RPMI7951 (cell line): ENCODE measurements at regions not wholly inside any gene's neighbourhood (a gene's known extent, or its start where the extent isn't known, plus 50 kb on each side); places are given as distances from the start of the nearest gene placed in this dataset.
"Not testable (repeated sequence)": the region's sequence is repeated elsewhere in the genome, so short reads cannot be mapped to it uniquely, and the experiment has no call there.

Experiments used
- DNase-seq: peaks from one replicate; pipeline ENCODE4 v3.0.0-alpha.2; 2012; ENCODE audit warnings: low read depth

DNA sequence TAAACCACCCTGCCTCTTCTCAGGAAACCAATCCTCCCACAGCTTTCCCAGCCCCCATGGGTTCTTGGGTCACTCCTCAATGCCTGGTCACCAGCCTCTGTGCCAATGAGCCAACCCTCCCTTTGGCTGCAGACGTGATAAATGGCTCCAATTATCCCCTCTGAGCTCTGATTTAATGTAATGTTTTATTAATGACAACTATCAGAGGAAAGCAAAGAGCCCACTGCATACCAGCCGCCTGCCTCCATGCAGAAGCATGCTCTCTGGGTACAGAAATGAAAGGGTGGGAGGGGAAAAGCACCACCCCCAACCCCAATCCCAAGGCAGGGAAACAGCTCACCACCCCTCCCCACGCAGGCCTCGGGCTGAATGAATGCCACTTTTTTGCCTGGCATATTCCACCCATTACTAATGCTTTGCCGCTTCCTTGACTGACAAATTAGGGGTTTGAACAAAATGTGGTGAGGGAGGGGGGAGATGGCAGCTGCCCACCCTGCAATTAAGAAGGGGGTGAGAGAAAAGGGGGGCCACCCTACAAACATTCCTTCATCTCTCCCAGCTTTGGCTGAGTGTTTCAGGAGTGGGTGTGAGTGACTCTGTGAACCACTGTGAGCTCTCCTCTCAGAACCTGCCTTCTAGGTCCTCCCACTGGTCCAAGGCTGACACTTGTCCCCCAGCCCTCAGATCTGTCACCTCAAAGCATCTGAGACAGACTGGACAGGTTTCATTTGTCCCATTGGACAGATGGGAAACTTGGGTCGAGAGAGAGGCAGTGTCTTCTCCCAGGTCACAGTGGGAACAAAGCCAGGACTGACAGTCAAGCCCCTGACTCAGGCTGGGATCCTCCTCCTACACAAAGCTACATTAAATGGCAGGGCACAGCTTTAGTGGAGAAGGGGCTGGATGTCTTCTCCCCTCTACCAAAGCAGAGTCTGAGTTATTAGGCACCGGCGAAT is 161.5 kb downstream of the TMEM132E start:
- no peak for DNase-seq

DNA sequence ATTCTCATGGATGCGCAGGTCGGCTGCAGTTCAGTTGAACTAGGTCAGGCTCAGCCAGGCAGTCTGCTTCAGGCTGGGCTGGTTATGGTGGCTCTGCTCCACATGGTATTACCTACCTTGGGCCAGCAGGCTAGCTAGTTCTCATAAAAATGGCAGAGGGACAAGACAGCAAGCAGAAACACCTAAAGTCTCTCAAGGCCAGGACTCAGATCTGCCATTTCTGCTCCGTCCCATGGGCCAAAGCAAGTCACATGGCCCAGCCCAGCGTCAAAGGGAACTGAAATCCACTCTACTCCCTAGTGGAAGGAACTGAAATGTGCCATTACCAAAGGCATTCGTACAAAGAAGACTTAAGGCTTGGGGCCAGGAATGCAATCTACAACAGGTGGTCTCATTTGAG is 160.0 kb downstream of the TMEM132E start:
- no peak for DNase-seq

DNA sequence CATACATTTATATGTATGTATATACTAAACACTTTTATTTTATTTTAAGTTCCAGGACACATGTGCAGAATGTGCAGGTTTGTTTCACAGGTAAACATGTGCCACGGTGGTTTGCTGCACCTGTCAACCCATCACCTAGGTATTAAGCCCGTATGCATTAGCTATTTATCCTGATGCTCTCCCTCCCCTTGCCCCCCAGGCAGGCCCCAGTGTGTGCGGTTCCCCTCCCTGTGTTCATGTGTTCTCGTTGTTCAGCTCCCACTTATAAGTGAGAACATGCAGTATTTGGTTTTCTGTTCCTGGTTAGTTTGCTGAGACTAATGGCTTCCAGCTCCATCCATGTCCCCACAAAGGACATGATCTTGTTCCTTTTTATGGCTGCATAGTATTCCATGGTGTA is 158.3 kb downstream of the TMEM132E start:
- not testable (repeated sequence) for DNase-seq

DNA sequence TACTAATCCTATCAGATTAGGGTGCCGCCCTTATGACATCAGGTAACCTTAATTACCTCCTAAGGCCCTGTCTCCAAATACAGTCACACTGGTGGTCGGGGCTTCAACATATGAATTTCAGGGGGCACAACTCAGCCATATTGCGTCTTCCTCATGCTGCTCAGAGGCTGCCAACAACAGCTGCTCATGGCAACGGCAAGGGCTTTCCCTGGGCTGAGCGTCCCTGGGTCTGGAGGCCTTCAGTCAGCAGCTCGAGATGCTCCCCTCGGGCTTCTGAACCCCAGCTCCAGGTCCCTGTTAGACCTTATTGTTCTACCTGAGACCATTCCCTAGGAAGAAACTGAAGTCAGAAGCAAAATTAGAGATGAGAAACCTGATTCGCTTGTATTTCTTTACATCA is 157.2 kb downstream of the TMEM132E start:
- no peak for DNase-seq

DNA sequence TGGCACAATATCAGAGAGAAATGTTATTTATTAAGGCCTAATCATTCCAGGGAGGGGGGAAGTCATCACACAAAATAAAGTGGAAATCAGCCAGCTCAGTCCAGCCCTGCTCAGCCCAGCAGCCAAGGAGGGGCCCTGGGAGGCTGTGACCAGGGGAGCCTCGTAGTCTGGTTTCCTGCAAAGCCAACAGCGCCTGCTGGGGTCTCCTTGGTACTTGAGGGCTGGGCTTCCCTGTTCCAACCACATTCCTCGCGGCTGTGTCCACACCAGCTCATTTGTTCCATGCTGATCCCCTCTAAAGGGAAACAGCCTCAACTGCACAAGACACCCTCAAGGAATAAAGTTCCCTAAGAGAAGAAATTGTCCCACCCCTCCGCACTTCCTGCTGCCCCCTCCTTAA is 154.0 kb downstream of the TMEM132E start:
- DNase-seq: no peak

DNA sequence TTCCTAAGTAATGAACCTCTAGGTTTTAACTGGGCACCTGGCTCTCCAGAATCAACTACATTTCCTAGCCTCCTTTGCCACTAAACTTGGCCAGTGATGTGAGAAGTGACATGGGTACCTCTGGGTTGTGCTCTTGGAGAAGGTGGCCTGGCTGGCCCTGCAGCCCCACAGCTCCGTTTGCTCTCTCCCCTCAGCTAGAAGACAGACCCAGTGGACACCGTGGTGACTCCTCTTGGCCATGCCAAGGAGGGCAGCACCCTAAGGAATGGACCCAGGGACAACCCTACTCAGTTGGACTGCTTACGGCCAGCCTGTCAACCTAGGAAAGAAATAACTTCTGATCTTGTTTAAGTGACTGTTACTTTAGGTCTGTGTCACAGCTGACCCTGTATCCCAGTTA is 151.4 kb downstream of the TMEM132E start:
- DNase-seq: no peak

DNA sequence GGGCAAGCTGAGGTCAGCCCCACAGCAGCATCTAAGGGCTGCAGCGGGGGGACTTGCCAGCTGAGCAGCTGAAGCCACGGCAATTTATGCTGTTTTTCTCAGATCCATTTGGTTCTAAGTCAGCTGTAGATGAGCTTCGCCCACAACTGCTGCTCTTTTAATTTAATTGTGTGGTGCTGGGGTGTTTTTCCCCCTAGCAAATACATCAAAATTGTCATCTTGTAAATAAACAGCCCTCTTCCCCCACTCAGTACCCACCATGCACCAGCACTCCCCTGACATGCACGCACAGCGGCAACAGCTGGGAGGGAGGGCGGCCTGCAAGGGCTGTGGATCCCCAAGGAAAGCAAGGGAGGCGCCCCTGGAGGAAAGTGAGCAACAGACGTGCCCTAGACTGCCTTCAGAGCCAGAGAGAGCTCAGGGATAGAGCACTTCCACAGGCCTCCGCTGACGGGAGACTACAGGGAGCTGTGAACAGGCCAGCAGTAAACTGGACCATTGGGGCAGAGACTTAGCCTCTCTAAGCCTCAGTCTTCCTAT is 149.5 kb downstream of the TMEM132E start:
- no peak for DNase-seq

DNA sequence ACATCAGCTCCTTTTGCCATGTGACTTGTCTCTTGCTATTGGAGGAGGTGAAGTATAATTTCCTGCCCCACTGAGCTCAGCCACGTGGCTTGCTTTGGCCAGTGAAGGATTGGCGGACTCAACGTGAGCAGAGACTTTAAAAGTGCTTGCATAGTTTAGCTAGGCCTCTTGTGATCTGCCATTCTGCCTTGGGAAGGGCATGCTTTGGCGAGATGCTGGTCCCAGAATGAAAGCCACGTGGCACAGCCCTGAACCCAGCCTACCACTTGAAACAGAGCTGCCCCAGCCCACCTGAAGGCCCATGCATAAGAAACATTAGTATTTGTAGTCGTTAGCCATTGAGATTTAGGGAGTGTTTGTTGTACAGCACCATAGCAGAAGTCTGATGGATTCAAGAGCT is 148.2 kb downstream of the TMEM132E start:
- DNase-seq: no peak

DNA sequence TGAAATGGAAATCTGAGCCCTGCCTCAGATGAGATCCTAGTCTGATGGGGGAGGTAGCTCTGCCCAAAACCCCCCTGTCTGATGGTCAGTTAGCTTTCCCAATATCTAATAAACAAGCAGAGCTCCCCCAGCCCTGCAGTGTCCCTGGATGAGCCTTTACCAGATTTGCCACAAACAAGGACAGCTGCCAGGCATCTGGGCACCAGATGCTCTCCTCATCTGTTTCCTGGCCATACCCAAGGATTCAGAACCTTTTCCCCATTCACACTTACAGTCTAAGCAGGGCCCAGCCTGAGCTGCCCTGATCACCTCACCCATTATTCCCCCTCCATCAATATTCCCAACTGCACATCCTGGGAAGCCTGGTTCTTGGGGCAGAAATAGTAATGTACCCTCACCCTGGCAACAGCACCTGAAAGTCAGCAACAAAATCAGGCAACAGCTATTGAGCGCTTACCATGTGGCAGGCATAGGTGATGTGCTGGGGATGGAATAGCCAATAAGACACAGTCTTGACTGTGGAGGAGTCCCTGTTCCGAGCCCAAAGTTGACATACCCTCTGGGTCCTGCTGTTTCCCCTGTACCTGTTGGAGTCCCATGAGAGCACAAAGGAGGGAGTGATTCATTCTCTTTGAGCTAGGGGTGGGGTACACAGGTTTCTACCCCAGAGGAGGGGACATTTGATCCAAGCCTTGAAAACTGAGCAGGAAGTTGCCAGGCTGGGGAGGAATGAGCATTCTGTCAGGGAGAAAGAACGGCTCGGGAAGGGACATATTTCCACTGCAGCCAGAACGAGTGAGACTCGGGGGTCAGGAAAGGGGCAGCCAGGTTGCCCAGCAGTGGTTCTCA is 147.4 kb downstream of the TMEM132E start:
- peak; percentile 57 for DNase-seq

DNA sequence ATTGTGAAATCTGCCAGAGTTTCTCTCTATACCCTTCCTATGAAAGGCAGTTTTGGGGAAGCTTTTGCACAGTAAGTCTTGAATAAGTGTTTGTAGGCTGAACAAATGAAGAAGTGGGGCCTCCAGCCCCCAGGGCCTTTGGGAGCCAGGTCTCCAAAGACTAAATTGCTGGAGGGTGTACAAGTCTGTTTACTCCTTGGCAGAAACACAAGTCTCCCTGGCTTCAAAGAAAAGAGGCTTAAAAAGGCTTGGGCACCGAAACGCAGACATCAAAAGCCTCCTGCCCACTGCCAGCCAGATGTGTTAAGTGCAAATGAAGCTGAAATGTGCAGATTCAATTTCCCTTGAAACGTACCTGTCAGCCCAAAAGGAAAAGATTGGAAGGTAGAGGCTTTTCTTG is 146.3 kb downstream of the TMEM132E start:
- peak; percentile 18 for DNase-seq

DNA sequence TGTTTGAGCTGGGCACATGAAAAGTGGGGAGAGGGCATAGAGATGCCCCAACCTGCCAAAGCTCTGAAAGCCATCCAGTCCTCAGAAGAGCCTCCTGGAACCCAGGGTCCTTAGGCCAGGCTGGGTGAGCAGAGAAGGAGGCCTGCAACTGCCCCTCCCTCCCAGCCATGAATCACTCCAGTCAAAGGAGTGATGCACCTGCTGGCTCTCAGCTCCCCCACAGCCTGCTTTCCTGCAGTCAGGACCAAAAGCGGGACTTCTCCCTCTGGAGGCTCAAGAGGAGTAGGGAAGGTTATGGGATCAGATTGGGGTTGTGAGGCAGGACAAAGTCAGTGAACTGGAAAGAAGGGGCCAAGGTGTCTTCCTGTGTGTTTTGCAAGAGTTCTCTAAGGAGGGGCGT is 145.6 kb downstream of the TMEM132E start:
- no peak for DNase-seq

DNA sequence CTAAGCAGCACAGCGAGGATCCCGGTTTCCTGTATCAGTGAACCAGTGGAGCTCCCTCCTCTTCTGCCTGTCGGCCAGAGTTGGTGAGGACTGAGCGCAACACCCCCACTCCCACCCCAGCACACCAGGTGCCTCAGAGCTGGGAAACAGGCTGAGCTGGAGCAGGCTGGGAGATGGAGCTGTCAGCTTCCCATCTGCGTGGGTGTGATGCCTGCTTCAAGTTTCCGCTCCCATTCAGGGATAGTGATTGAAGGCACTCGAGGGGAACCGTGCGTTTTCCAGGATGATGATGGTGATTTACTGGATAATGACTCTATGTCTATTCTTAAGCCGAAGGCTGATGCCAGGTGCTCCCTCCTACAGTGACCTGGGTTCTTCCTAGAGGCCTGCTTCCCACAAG is 144.5 kb downstream of the TMEM132E start:
- DNase-seq: no peak

DNA sequence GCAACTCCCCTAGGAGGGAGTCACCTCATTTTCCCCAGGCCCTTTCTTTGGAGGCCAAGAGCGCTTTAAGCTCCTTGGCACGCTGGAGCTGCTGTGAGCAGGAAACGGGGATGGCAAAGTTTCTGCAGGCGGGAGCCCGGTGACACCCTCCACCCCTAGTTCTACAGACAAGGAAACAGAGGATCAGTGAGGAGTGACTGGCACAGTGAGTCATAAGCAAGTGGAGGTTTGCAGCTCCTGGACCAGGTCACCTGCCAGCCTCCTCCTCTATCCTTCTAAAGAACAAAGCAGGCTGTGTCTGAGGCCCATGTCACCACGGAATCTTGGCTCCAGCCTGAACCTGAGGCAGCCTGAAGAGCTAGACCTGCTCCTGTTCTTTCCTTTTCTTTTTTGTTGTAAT is 141.9 kb downstream of the TMEM132E start:
- DNase-seq: no peak

DNA sequence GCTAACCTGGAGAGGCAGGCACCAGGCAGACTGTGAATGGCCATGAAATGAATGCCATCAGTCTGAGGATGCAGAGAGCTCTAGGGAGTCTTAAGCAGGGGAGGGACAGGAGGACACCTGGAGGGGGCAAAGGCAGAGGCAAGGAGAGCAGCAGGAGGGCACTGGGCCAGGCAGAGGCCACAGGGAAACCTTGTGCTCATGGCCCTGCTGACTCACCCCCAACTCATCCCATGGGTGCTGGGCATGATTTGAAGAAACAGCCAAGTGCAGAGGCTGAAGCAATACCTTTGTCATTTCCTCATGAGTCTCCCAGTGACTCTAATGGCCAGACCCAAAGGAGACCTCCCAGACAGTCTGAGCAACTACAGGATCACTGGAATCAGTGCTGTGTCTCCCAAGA is 141.4 kb downstream of the TMEM132E start:
- peak; percentile 55 for DNase-seq

DNA sequence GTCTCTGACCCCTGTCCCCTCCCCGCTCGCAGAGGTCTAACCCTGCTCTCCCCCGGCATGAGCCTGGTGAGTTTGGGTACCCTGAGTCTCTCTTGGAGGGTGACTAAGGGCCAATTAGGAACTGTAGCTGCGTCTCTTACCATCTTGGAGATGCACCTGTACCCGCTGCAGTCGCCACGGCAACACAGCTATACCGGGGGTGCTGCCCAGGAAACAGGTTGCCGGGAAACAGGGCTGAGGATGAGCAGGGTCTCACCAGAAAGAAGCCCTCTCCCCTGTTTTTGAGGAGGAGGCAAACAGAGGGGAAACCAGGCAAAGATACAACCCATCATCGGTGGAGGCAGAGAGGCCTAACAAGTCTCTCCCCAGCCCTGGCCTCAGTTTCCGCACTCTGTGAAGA is 140.2 kb downstream of the TMEM132E start:
- DNase-seq: no peak

DNA sequence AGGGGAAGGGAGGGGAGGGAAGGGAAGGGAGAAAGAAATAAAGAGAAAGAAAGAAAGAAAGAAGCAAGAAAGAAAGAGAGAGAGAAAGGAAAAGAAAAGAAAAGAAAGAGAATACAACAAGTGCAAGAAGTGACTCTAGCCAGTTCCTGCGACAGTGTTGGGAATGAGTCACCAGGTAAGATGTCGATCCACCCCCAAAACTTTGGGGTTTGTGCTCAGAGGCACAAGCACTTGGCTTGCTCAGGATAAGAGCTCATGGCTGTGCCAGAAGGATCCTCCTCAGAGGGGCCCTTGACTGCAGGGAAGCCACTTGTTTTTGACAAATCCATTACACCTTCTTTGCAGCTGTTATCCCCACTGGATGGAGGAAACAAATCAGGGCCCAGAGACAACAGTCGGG is 137.7 kb downstream of the TMEM132E start:
- no peak for DNase-seq

DNA sequence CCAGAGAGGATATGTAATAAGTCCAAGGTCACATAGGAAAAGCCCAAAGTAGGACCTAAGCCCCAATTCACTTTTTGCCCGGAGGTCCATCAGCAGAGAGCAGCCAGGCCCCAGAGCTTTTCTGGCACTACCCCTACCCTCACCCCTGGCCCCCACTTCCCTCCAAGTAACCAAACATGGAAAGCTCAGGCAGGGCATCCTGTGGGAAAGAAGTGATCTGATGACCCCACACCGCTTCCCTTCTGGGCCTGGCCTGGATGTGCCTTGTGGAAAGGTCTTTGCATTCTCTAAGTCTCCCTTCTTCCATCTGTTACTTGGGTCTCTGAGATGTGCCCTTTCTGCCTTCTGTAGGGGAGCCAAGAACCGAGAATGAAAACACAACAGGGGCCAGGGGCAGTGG is 136.9 kb downstream of the TMEM132E start:
- no peak for DNase-seq

DNA sequence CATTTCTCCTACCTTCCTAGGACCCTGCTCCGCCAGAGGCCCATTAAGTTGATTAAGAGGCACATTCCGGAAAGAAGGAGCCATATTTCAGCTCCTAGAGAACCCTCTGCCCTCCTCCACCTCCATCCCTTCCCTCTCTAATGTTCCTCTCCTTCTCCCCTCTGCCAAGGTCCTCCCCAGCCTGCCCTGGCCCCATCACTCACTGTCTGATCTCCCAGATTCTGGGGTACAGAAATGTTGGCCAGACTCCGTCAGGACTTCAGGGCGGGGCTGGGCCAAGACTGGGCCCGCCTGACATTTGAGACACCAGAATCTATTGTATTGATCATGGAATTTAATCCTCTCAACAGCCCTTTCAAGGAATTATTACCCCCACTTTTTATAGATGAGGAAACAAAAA is 136.1 kb downstream of the TMEM132E start:
- DNase-seq: no peak

DNA sequence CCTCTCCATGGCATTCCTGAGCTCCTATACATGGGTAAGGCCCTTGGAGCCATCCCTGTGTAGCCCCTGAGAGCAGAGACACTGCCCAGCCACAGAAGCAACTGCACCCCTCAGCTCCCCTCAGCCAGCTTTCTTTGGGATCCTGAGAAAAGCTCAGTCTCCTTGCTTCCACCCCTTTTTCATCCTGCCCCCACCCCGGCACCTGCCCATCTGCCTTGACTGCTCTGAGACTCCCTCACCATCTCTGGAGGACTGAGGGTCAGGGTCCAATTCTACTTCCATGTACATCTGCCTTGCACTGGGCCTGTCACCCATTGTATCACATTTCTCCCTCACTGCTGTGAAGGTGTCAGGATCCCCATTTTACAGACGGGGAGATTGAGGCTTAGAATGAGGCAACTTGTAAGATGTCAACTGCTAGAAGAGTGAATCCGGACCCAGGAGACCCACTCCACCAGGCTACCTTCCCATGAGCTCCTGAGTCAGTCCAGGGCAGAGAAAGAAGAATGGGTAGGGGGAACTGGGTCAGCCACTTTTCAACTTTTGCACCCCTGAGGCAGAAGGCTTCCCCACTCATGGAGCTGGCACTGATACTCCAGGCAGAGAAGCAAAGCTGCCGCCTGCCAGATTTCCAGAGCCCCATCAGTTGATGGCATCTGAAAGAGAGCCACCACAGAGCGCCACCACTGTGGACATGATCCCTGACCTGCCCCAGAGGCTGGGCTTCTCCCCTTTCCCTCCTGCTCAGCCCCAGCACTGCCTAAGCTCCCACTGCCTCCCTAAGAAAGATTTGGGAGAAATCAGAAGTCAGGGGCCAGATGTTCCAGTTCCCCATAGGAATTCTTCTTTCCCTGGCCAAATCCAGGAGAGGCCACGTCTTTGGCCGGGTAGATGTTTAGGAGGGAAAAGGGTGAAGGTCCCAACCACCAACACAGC is 135.4 kb downstream of the TMEM132E start:
- DNase-seq: no peak

DNA sequence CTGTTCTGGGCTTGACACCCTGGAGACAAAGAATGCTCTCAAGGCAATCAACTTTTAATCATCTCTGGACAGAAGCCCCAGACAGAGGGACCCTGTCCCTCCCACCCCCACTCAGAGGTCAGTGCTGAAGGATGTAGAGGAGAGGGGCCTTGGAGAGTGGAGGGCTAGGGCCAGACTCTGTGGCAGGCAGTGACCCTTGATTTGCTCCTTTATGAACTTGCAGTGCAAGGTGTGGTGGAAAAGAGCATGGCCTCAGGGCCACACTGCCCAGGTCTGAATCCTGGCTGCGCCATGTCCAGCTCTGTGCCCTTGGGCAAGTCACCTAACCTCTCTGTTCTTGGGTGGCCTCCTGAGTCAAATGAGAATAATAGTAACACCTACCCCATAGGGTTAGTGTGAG is 134.3 kb downstream of the TMEM132E start:
- DNase-seq: no peak

DNA sequence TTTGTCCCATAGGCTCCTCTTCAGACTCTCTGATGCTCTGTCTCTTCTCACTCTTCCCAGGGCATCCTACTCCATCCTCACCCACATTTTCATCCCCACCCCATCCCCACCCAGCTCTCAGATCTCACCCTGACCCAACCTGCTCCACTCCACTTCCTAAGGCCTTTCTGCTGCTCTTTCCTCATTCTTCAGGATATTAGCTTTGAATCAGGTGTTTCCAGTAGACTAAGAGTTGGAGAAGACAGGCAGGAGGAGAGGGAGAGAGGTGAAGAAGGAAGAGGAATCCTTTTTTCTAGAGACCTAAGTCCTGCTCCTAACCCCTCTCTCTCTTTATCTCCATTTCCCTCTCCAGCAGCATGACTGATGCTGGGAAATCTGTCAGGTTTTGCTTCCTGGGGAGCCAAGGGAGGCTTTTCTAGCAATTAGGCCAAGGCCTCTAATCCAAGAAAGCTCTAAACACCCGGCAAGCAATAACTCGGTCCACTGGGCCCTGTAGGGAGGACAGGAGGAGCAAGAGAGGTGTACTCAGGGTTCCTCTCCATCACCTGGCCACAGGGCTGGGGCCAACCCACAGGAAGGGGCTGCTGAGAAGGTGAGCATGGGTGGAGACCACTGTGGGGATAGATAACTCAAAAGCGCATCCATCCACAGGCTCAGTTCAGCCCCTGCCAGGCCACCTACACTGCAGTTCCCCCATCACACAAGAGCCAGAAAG is 133.3 kb downstream of the TMEM132E start:
- no peak for DNase-seq
